ENCODE measurements at regions not wholly inside any gene's neighbourhood (a gene's known extent, or its start where the extent isn't known, plus 50 kb on each side); places are given as distances from the start of the nearest gene placed in this dataset.

DNA sequence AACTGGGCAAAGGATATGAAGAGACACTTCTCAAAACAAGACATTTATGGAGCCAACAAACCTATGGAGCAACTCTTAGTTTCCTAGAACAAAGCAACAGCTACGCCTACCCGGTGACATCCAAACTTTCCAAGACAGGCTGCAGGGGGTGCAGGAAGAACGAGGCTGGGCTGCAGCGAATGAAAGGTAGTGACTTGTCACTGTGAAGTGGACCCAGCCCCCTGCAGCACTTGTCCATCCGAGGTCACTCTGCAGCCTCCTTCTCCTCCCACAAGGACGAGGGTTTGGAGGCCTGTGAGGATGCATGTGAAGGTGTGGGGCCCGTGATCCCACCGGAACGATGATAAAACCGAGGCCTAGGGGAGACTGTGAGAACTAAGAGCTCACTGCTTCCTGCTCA is 192.6 kb upstream of the RPL38 start:
- Histone ChIP-seq H3K36me3 (ENCODE audit: control insufficient read depth, insufficient read depth, low read length) (no peaks in the 10 kb centered on the region), H3K27me3 (ENCODE audit: control insufficient read depth, insufficient read depth, low read length) (no peaks in the 10 kb centered on the region), H3K4me3 (ENCODE audit: low read depth, low read length) (no peak overlapping the region)
- DNase-seq (ENCODE audit: low read depth), result no peak
- ChIA-PET POLR2A (no interaction called here), CTCF (no interaction called here)
- no peak for TF ChIP-seq CTCF (IDR thresholded peaks at IDR 0.05; ENCODE audit: insufficient read depth, low read depth, low read length)

DNA sequence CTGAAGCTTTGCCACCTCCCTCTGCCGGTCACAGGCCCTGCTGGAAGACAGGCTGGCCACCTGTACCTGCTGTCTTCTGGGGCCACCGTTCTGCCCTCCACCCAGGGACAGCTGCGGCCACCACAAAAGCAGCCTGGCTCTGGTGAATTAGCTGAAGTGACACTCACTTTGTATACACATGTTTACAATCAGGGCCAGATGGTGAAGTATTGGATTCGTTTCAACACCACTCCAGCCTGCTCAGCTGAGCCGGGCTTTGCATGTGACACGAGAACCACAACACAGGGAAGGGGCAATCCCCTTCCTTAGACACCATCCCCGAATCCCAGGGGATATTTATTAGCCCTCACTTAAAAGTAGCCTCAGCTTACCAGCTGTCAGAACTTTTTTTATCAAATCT is 191.5 kb upstream of the RPL38 start:
- no peak for DNase-seq (ENCODE audit: low read depth)
- ChIA-PET CTCF (no interaction called here), POLR2A (no interaction called here)
- no peak overlapping the region for H3K4me3 ChIP-seq (ENCODE audit: low read depth, low read length)
- H3K36me3 ChIP-seq (ENCODE audit: control insufficient read depth, insufficient read depth, low read length), result no peaks in the 10 kb centered on the region
- TF ChIP-seq CTCF (IDR thresholded peaks at IDR 0.05; ENCODE audit: insufficient read depth, low read depth, low read length), result no peak
- H3K27me3 ChIP-seq (ENCODE audit: control insufficient read depth, insufficient read depth, low read length), result no peaks in the 10 kb centered on the region

- Histone ChIP-seq H3K27me3 (ENCODE audit: control insufficient read depth, insufficient read depth, low read length) (no peaks in the 10 kb centered on the region), H3K4me3 (ENCODE audit: low read depth, low read length) (no peak overlapping the region), H3K36me3 (ENCODE audit: control insufficient read depth, insufficient read depth, low read length) (no peaks in the 10 kb centered on the region)
- DNase-seq (ENCODE audit: low read depth), result no peak
- TF ChIP-seq CTCF (IDR thresholded peaks at IDR 0.05; ENCODE audit: insufficient read depth, low read depth, low read length), result no peak
- POLR2A ChIA-PET, result no interaction called here
- CTCF ChIA-PET, result no interaction called here
Observed at GRCh38 chr17:74012465-74012864, 191.0 kb upstream of the RPL38 start.

DNA sequence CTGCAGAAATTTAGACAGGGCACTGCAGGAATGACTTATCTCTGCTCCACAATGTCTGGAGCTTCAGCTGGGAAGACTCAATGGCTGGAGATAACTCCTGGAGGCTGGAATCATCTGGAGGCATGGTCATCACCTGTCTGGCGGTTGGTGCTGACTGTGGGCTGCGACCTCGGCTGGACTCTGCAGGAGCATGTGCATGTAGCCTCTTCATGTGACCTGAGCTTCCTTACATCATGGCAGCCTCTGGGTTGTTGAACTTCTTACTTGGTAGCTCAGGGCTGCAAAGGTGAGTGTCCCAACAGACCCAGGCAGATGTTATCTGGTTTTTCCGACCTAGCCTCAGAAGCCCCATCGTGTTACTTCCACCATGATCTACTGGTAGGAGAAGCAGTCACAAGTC is 188.2 kb upstream of the RPL38 start:
- Histone ChIP-seq H3K36me3 (ENCODE audit: control insufficient read depth, insufficient read depth, low read length) (no peaks in the 10 kb centered on the region), H3K4me3 (ENCODE audit: low read depth, low read length) (no peak overlapping the region), H3K27me3 (ENCODE audit: control insufficient read depth, insufficient read depth, low read length) (no peaks in the 10 kb centered on the region)
- POLR2A ChIA-PET, result no interaction called here
- CTCF ChIA-PET, result no interaction called here
- no peak for DNase-seq (ENCODE audit: low read depth)
- no peak for TF ChIP-seq CTCF (IDR thresholded peaks at IDR 0.05; ENCODE audit: insufficient read depth, low read depth, low read length)

DNA sequence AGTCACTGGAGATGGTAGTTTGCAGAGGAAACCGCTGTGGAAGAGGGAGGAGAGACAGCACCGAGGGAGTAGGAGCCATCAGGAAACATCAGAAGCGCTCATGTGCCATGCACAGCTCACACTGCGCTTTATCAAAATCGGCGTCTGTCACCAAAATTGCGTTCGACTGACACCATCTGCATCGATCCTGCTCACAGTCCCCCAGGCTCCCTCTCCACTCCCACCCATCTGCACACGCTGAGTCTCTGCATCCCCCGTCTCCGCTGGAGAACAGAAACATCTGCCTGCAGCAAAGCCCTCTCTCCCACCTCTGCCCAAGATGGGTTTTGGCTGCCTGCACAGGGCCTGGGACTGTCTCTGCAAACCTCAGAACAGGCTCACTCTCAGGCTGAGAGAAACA is 187.5 kb upstream of the RPL38 start:
- CTCF ChIA-PET, result no interaction called here
- Histone ChIP-seq H3K27me3 (ENCODE audit: control insufficient read depth, insufficient read depth, low read length) (no peaks in the 10 kb centered on the region), H3K4me3 (ENCODE audit: low read depth, low read length) (no peak overlapping the region), H3K36me3 (ENCODE audit: control insufficient read depth, insufficient read depth, low read length) (no peaks in the 10 kb centered on the region)
- POLR2A ChIA-PET, result no interaction called here
- TF ChIP-seq CTCF (IDR thresholded peaks at IDR 0.05; ENCODE audit: insufficient read depth, low read depth, low read length), result no peak
- DNase-seq (ENCODE audit: low read depth), result no peak
